ENCODE measurements at regions not wholly inside any gene's neighbourhood (a gene's known extent, or its start where the extent isn't known, plus 50 kb on each side); places are given as distances from the start of the nearest gene placed in this dataset.

GRCh38 chr2:145939949-145940348 lies 1420.0 kb upstream of the ZEB2 start:
- ATAC-seq (no peak), DNase-seq (no peak)
- no peaks in the 10 kb centered on the region for H3K4me1 Mint-ChIP-seq
- peaks cover 15% of the 10 kb centered on the region for H3K9me3 Mint-ChIP-seq
- H3K4me3 Mint-ChIP-seq: no peak overlapping the region
- no peaks in the 10 kb centered on the region for H3K27me3 Mint-ChIP-seq
- H3K27ac Mint-ChIP-seq: no peak overlapping the region
- H3K36me3 Mint-ChIP-seq (ENCODE audit: low read depth): no peaks in the 10 kb centered on the region

GRCh38 chr2:145935016-145935415 lies 1415.1 kb upstream of the ZEB2 start:
- Mint-ChIP-seq H3K27me3 (no peaks in the 10 kb centered on the region), H3K27ac (no peak overlapping the region), H3K9me3 (no peaks in the 10 kb centered on the region), H3K36me3 (ENCODE audit: low read depth) (no peaks in the 10 kb centered on the region), H3K4me3 (no peak overlapping the region), H3K4me1 (no peaks in the 10 kb centered on the region)
- ATAC-seq (no peak), DNase-seq (no peak)

GRCh38 chr2:145931781-145932395 lies 1412.0 kb upstream of the ZEB2 start:
- ATAC-seq (no peak), DNase-seq (no peak)
- no peak overlapping the region for H3K27ac Mint-ChIP-seq
- H3K9me3 Mint-ChIP-seq: no peaks in the 10 kb centered on the region
- H3K4me1 Mint-ChIP-seq: no peaks in the 10 kb centered on the region
- H3K36me3 Mint-ChIP-seq (ENCODE audit: low read depth): no peaks in the 10 kb centered on the region
- no peaks in the 10 kb centered on the region for H3K27me3 Mint-ChIP-seq
- no peak overlapping the region for H3K4me3 Mint-ChIP-seq

- Mint-ChIP-seq H3K27ac (no peak overlapping the region), H3K36me3 (ENCODE audit: low read depth) (no peaks in the 10 kb centered on the region), H3K9me3 (no peaks in the 10 kb centered on the region), H3K4me1 (no peaks in the 10 kb centered on the region), H3K4me3 (no peak overlapping the region), H3K27me3 (no peaks in the 10 kb centered on the region)
- ATAC-seq: no peak
- no peak for DNase-seq
Measured at GRCh38 chr2:145930318-145930717, 1410.4 kb upstream of the ZEB2 start.

GRCh38 chr2:145927131-145927950 lies 1407.4 kb upstream of the ZEB2 start:
- Mint-ChIP-seq H3K4me3 (no peak overlapping the region), H3K9me3 (peaks cover 4% of the 10 kb centered on the region), H3K4me1 (no peaks in the 10 kb centered on the region), H3K27ac (no peak overlapping the region), H3K36me3 (ENCODE audit: low read depth) (no peaks in the 10 kb centered on the region), H3K27me3 (no peaks in the 10 kb centered on the region)
- DNase-seq (no peak), ATAC-seq (no peak)

- Mint-ChIP-seq H3K9me3 (peaks cover 8% of the 10 kb centered on the region), H3K4me1 (no peaks in the 10 kb centered on the region), H3K36me3 (ENCODE audit: low read depth) (no peaks in the 10 kb centered on the region), H3K4me3 (no peak overlapping the region), H3K27ac (no peak overlapping the region), H3K27me3 (no peaks in the 10 kb centered on the region)
- ATAC-seq (no peak), DNase-seq (no peak)
Measured at GRCh38 chr2:145925591-145925990, 1405.7 kb upstream of the ZEB2 start.

- no peak for DNase-seq
- no peaks in the 10 kb centered on the region for H3K36me3 Mint-ChIP-seq (ENCODE audit: low read depth)
- H3K4me1 Mint-ChIP-seq: no peaks in the 10 kb centered on the region
- ATAC-seq: no peak
- H3K4me3 Mint-ChIP-seq: no peak overlapping the region
- H3K27ac Mint-ChIP-seq: no peak overlapping the region
- no peaks in the 10 kb centered on the region for H3K27me3 Mint-ChIP-seq
- peaks cover 8% of the 10 kb centered on the region for H3K9me3 Mint-ChIP-seq
Measured at GRCh38 chr2:145919477-145919876, 1399.6 kb upstream of the ZEB2 start.

GRCh38 chr2:145918951-145919350 lies 1399.0 kb upstream of the ZEB2 start:
- Mint-ChIP-seq H3K9me3 (peaks cover 8% of the 10 kb centered on the region), H3K27ac (no peak overlapping the region), H3K27me3 (no peaks in the 10 kb centered on the region), H3K36me3 (ENCODE audit: low read depth) (no peaks in the 10 kb centered on the region), H3K4me3 (no peak overlapping the region), H3K4me1 (no peaks in the 10 kb centered on the region)
- ATAC-seq (no peak), DNase-seq (no peak)

- ATAC-seq: no peak
- Mint-ChIP-seq H3K27me3 (no peaks in the 10 kb centered on the region), H3K27ac (no peak overlapping the region), H3K9me3 (peaks cover 2% of the 10 kb centered on the region), H3K4me3 (no peak overlapping the region), H3K36me3 (ENCODE audit: low read depth) (no peaks in the 10 kb centered on the region), H3K4me1 (no peaks in the 10 kb centered on the region)
- DNase-seq: no peak
Measured at GRCh38 chr2:145916799-145917198, 1396.9 kb upstream of the ZEB2 start.

GRCh38 chr2:145914716-145915115 lies 1394.8 kb upstream of the ZEB2 start:
- H3K36me3 Mint-ChIP-seq (ENCODE audit: low read depth): no peaks in the 10 kb centered on the region
- no peaks in the 10 kb centered on the region for H3K4me1 Mint-ChIP-seq
- H3K4me3 Mint-ChIP-seq: no peak overlapping the region

GRCh38 chr2:145910416-145910815 lies 1390.5 kb upstream of the ZEB2 start:
- no peak for ATAC-seq
- Mint-ChIP-seq H3K36me3 (ENCODE audit: low read depth) (no peaks in the 10 kb centered on the region), H3K4me1 (no peaks in the 10 kb centered on the region), H3K27ac (no peak overlapping the region), H3K9me3 (no peaks in the 10 kb centered on the region), H3K27me3 (no peaks in the 10 kb centered on the region), H3K4me3 (no peak overlapping the region)
- no peak for DNase-seq

More at GRCh38 chr2:145914716-145915115, 1394.8 kb upstream of the ZEB2 start:
- Mint-ChIP-seq H3K27ac (no peak overlapping the region), H3K27me3 (no peaks in the 10 kb centered on the region), H3K9me3 (no peaks in the 10 kb centered on the region)
- ATAC-seq (no peak), DNase-seq (no peak)

- no peaks in the 10 kb centered on the region for H3K9me3 Mint-ChIP-seq
- ATAC-seq (no peak), DNase-seq (no peak)
- no peaks in the 10 kb centered on the region for H3K36me3 Mint-ChIP-seq (ENCODE audit: low read depth)
- no peak overlapping the region for H3K27ac Mint-ChIP-seq
- H3K4me1 Mint-ChIP-seq: no peaks in the 10 kb centered on the region
- H3K4me3 Mint-ChIP-seq: no peak overlapping the region
- H3K27me3 Mint-ChIP-seq: no peaks in the 10 kb centered on the region
Measured at GRCh38 chr2:145909766-145910165, 1389.8 kb upstream of the ZEB2 start.

GRCh38 chr2:145909175-145909755 lies 1389.3 kb upstream of the ZEB2 start:
- Mint-ChIP-seq H3K27me3 (no peaks in the 10 kb centered on the region), H3K36me3 (ENCODE audit: low read depth) (no peaks in the 10 kb centered on the region), H3K9me3 (no peaks in the 10 kb centered on the region), H3K27ac (no peak overlapping the region), H3K4me3 (no peak overlapping the region), H3K4me1 (no peaks in the 10 kb centered on the region)
- ATAC-seq (no peak), DNase-seq (no peak)

GRCh38 chr2:145906354-145906753 lies 1386.4 kb upstream of the ZEB2 start:
- Mint-ChIP-seq H3K4me3 (no peak overlapping the region), H3K9me3 (peaks cover 7% of the 10 kb centered on the region), H3K27ac (no peak overlapping the region), H3K27me3 (no peaks in the 10 kb centered on the region), H3K4me1 (no peaks in the 10 kb centered on the region), H3K36me3 (ENCODE audit: low read depth) (no peaks in the 10 kb centered on the region)
- ATAC-seq: no peak
- DNase-seq: no peak

- Mint-ChIP-seq H3K9me3 (peaks cover 13% of the 10 kb centered on the region), H3K4me1 (no peaks in the 10 kb centered on the region), H3K27me3 (no peaks in the 10 kb centered on the region), H3K27ac (no peak overlapping the region), H3K4me3 (no peak overlapping the region), H3K36me3 (ENCODE audit: low read depth) (no peaks in the 10 kb centered on the region)
- DNase-seq: no peak
- no peak for ATAC-seq
Measured at GRCh38 chr2:145905371-145905770, 1385.5 kb upstream of the ZEB2 start.
